GM21825 (cell line): ENCODE measurements at regions not wholly inside any gene's neighbourhood (a gene's known extent, or its start where the extent isn't known, plus 50 kb on each side); places are given as distances from the start of the nearest gene placed in this dataset.
"Not testable (repeated sequence)": the region's sequence is repeated elsewhere in the genome, so short reads cannot be mapped to it uniquely, and the experiment has no call there.

Source experiments
- ATAC-seq: cut with Tn5 transposase; IDR thresholded peaks from one replicate; pipeline ENCODE4 v1.9.1; 2021; ENCODE audit warnings: mild to moderate bottlenecking, moderate library complexity; ENCODE audit not compliant: unreplicated experiment

DNA sequence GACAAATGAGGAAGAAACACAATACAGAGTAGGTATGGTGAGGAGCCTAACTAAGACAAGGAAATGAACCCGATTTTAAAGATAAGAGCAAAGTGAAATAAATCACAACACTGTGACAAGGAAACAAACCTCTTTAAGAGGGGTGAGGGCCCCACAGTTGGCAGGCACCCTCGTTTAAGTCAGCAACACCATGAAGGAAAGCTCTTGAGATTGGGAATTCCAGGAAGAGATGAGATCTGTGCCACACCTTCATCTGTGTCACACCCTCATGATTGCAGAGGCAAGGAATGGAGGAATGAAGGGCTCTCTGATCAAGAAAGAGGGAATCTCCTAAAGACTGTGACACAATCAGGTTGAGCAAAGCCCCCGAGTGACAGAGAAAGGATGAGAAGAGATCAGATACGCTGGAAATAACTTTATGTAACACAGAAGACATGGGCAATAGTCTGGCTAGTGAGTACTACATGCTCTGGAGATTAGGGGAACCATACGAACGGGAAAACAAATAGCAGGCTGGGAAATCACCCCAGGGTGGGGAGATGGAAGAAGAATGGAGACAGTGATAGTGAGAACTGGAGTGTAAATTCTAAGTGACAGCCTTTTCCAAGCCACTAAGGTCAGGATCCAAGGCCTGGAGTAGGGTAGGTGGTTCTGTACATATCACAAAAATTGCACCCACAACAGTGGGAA lies 51.7 kb upstream of the TERB2 start:
- ATAC-seq: not testable (repeated sequence)
